SU-DHL-6 (cell line): ENCODE measurements at regions not wholly inside any gene's neighbourhood (a gene's known extent, or its start where the extent isn't known, plus 50 kb on each side); places are given as distances from the start of the nearest gene placed in this dataset.

Experiments used
- EZH2phosphoT487 ChIP-seq: fragments of 200-600 bp; sonication (generic), shearing (Covaris generic); conservative IDR thresholded peaks from 2 replicates; pipeline ENCODE4 v1.6.1; 2018; ENCODE audit warnings: mild to moderate bottlenecking, antibody characterized with exemption, low read length, moderate library complexity, mixed read lengths
- TF ChIP-seq, protein P1 (sequence below): fragments of 200-600 bp; sonication (generic); IDR thresholded peaks from one replicate; pipeline ENCODE4 v1.5.1; 2017; ENCODE audit warnings: antibody characterized with exemption, mild to moderate bottlenecking, low read length, moderate library complexity; ENCODE audit not compliant: insufficient read depth, poor library complexity, severe bottlenecking

DNA sequence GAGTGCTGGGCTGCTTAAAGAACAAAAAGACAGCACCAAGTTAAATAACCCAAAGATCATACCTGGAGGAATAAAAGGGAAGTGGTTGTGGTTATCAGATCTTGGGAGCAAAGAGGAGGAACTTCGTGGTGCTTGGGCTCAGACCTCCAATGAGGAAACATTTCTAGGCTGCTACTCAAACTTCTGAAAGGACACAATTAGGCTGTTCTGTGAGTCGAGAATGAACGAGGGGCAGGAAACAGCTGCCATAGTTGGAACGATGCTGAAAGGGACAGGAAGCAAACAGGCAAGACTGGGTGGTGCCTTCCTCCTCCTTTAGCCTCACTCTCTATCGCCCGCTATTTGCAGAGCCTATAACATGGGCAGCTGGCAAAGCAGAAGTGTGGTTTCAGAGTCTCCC is 276.3 kb upstream of the ARRDC4 start:
- TF ChIP-seq, protein P1, sequence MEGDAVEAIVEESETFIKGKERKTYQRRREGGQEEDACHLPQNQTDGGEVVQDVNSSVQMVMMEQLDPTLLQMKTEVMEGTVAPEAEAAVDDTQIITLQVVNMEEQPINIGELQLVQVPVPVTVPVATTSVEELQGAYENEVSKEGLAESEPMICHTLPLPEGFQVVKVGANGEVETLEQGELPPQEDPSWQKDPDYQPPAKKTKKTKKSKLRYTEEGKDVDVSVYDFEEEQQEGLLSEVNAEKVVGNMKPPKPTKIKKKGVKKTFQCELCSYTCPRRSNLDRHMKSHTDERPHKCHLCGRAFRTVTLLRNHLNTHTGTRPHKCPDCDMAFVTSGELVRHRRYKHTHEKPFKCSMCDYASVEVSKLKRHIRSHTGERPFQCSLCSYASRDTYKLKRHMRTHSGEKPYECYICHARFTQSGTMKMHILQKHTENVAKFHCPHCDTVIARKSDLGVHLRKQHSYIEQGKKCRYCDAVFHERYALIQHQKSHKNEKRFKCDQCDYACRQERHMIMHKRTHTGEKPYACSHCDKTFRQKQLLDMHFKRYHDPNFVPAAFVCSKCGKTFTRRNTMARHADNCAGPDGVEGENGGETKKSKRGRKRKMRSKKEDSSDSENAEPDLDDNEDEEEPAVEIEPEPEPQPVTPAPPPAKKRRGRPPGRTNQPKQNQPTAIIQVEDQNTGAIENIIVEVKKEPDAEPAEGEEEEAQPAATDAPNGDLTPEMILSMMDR, result no peak
- TF ChIP-seq EZH2phosphoT487, result no peak
